HG03442 (cell line): ENCODE measurements at regions not wholly inside any gene's neighbourhood (a gene's known extent, or its start where the extent isn't known, plus 50 kb on each side); places are given as distances from the start of the nearest gene placed in this dataset.

ENCODE experiments used
- ATAC-seq: cut with Tn5 transposase; IDR thresholded peaks from one replicate; pipeline ENCODE4 v1.9.1; 2021; ENCODE audit warnings: mild to moderate bottlenecking, moderate library complexity; ENCODE audit not compliant: unreplicated experiment

- no peak for ATAC-seq
Measured at GRCh38 chr15:85889956-85890619, 95.4 kb upstream of the KLHL25 start.

GRCh38 chr15:85890620-85890980 lies 95.9 kb upstream of the KLHL25 start:
- ATAC-seq: no peak

- no peak for ATAC-seq
Measured at GRCh38 chr15:85891470-85891869, 96.7 kb upstream of the KLHL25 start.

GRCh38 chr15:85892232-85892631 lies 97.5 kb upstream of the KLHL25 start:
- ATAC-seq: no peak

- ATAC-seq: no peak
Measured at GRCh38 chr15:85897207-85897894, 102.6 kb upstream of the KLHL25 start.

- no peak for ATAC-seq
Measured at GRCh38 chr15:85897895-85898717, 103.4 kb upstream of the KLHL25 start.

- no peak for ATAC-seq
Measured at GRCh38 chr15:85899927-85900326, 105.2 kb upstream of the KLHL25 start.

GRCh38 chr15:85905751-85906450 lies 111.2 kb upstream of the KLHL25 start:
- ATAC-seq: no peak

- ATAC-seq: no peak
Measured at GRCh38 chr15:85906640-85907039, 111.9 kb upstream of the KLHL25 start.

- ATAC-seq: no peak
Measured at GRCh38 chr15:85910834-85911233, 116.1 kb upstream of the KLHL25 start.

- no peak for ATAC-seq
Measured at GRCh38 chr15:85913461-85913860, 118.7 kb upstream of the KLHL25 start.

- ATAC-seq: no peak
Measured at GRCh38 chr15:85920956-85921355, 126.2 kb upstream of the KLHL25 start.

GRCh38 chr15:85924088-85924487 lies 129.4 kb upstream of the KLHL25 start:
- ATAC-seq: no peak

GRCh38 chr15:85925649-85926237 lies 131.0 kb upstream of the KLHL25 start:
- ATAC-seq: no peak

GRCh38 chr15:85926834-85927233 lies 132.1 kb upstream of the KLHL25 start:
- ATAC-seq: no peak

- no peak for ATAC-seq
Measured at GRCh38 chr15:85927931-85928537, 133.3 kb upstream of the KLHL25 start.

- ATAC-seq: no peak
Measured at GRCh38 chr15:85929786-85930185, 135.1 kb upstream of the KLHL25 start.

- ATAC-seq: no peak
Measured at GRCh38 chr15:85932391-85932790, 137.7 kb upstream of the KLHL25 start.

GRCh38 chr15:85934691-85935090 lies 140.0 kb upstream of the KLHL25 start:
- ATAC-seq: no peak

- no peak for ATAC-seq
Measured at GRCh38 chr15:85935182-85935581, 140.5 kb upstream of the KLHL25 start.
